Stimulated activated effector memory CD8-positive, alpha-beta T cell treated with anti-CD3 and anti-CD28 coated beads, Interleukin-12 subunit alpha, Interleukin-12 subunit beta, amount 100 ng/mL, for 72 hours (primary cell): ENCODE measurements at regions not wholly inside any gene's neighbourhood (a gene's known extent, or its start where the extent isn't known, plus 50 kb on each side); places are given as distances from the start of the nearest gene placed in this dataset.

Experiments used
- ATAC-seq: fragments of 150-1000 bp; cut with Tn5 transposase; 2 replicates; pipeline ENCODE4 v1.10.0; 2021
- DNase-seq, 2 donors: peaks; one replicate each; pipeline ENCODE4 v3.0.0; 2021 to 2022; ENCODE audit warnings: low spot score in 2 of 2
- H3K27ac Mint-ChIP-seq: one replicate; pipeline ENCODE4 v1.8.0; 2022; ENCODE audit warnings: mild to moderate bottlenecking, mixed read lengths
- H3K36me3 Mint-ChIP-seq: one replicate; pipeline ENCODE4 v1.8.0; 2022; ENCODE audit warnings: mild to moderate bottlenecking, mixed read lengths
- H3K4me1 Mint-ChIP-seq: one replicate; pipeline ENCODE4 v1.8.0; 2022; ENCODE audit warnings: mixed read lengths
- H3K4me3 Mint-ChIP-seq: one replicate; pipeline ENCODE4 v1.8.0; 2022; ENCODE audit warnings: mild to moderate bottlenecking, mixed read lengths
- H3K9me3 Mint-ChIP-seq: one replicate; pipeline ENCODE4 v1.8.0; 2022; ENCODE audit warnings: mixed read lengths

DNA sequence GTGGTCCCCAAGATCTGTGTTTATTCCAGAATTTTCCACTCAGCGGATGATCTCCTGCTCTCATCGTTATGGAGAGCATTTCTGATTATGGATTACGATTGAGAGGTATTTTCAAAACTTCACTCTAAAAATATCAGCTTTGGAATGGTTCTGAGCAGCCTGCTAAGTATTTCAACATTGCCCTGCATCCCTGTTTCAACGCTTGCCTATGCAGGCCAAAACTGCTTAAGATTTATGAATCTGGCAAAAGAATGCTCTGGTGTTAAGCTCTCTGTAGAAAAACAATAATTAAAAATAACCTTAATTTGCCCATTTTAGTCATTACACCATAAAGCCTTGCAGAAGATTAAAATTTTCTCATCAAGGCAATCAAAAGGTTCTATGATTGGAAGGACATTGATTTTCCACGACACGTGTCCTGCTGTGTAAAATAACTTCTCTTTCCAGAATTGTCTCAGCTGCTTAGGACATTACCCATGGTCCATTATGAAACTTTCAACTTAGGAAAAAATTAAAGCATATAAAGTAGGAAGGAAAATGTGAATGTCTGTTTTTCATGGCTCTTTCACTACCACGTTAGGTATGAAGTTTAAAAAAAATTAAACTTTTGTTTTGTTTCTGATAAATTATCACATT, 229.9 kb downstream of the ACKR3 start:
- DNase-seq (no peak), ATAC-seq (no peak)
- no peaks in the 10 kb centered on the region for H3K36me3 Mint-ChIP-seq
- no peaks in the 10 kb centered on the region for H3K4me1 Mint-ChIP-seq
- H3K27ac Mint-ChIP-seq, result no peak overlapping the region
- H3K4me3 Mint-ChIP-seq, result no peak overlapping the region
- no peaks in the 10 kb centered on the region for H3K9me3 Mint-ChIP-seq

DNA sequence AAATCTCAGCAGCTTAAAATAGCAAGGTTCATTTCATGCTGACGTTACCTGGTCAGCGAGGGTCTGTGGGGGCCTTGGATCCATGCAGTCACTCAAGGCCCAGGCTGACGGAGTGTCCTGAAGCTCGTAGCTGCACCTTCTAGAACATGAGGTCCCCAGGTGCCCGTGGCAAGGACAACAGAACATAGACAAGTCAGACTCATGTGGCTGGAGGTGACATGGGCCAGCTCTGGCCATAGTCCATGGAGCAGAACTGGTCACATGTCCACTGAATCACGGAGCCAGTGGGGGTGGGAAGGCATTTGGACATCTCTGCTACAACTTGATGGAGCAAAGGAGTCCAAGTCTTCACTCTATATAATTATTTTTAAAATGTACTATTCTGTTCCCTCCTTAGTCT, 233.2 kb downstream of the ACKR3 start:
- Mint-ChIP-seq H3K27ac (no peak overlapping the region), H3K4me3 (no peak overlapping the region), H3K9me3 (peaks cover 7% of the 10 kb centered on the region), H3K4me1 (no peaks in the 10 kb centered on the region), H3K36me3 (no peaks in the 10 kb centered on the region)
- ATAC-seq, result no peak
- DNase-seq, result no peak

DNA sequence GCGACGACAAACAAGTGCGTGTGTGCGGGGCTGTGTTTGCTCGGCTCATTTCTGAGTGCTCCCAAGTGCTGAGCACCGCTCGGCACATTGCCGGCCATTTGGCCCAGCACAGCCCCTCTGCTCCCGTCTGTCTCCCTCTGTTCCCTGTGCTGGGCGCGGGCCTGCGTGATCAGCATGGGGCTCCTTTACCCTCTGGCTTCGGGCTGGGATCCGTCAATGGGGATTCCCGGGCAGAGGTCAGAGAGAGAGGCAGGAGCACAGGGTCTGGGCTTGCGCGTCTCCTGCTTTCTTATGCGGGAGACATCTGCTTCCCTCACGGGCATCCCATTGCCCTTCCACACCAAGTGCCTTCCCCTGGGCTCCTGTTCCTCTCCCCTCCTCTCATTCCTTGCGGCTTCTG, 234.0 kb downstream of the ACKR3 start:
- ATAC-seq (no peak), DNase-seq (no peak)
- peaks cover 11% of the 10 kb centered on the region for H3K9me3 Mint-ChIP-seq
- no peak overlapping the region for H3K4me3 Mint-ChIP-seq
- H3K27ac Mint-ChIP-seq, result no peak overlapping the region
- H3K4me1 Mint-ChIP-seq, result no peaks in the 10 kb centered on the region
- H3K36me3 Mint-ChIP-seq, result no peaks in the 10 kb centered on the region

DNA sequence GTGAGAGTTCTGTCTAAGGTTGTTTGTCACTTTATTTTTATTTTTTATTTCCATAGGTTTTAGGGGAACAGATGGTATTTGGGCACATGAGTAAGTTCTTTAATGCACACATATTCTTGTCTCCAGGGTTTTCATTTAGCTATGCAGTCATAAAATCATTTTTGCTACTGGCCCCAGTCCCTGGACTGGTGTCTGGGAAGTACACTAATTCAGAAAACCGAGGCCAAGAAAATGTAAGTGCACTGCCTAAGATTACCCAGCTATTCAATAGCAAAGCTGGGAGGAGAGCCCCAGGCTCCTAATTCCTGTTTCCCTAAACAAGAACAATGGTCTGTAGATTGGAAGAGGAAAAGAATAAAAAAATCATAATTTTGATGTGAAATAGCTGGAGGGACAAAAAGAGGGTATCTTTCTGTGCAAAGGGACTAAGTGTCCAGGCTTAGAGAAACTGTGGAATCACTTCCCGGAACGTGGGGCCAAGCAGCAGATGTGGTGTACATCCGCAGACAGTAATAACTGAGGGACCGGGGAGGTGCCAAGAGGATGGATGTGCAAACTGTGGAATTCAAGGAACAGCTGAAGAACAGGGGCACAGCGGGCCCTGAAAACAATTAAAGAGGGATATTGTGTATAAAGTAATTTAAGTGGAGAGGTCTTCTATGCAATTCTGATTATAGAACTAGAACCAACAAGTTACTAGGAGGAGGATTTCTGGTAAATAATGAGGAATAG, 236.3 kb downstream of the ACKR3 start:
- peaks cover 12% of the 10 kb centered on the region for H3K9me3 Mint-ChIP-seq
- no peaks in the 10 kb centered on the region for H3K36me3 Mint-ChIP-seq
- H3K27ac Mint-ChIP-seq, result no peak overlapping the region
- no peak for ATAC-seq
- no peaks in the 10 kb centered on the region for H3K4me1 Mint-ChIP-seq
- no peak for DNase-seq
- H3K4me3 Mint-ChIP-seq, result no peak overlapping the region

DNA sequence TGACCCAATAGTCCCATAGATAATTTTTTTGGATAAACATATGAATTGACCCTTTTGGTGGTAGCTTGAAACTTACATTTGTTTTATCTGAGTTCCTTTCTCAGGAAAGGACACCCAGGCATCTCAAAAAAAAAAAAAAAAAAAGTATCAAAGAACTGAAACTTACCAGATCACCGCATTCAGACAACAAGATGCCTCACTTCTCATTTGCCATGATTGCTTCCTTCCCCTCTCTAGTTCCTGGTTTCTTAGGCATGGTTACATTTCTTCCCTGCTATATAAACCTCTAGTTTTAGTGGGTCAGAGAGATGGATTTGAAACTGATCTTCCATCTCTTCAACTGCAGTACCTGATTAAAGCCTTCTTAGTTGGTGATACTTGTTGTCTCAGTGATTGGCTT, 240.1 kb downstream of the ACKR3 start:
- Mint-ChIP-seq H3K4me3 (no peak overlapping the region), H3K27ac (no peak overlapping the region), H3K9me3 (peaks cover 12% of the 10 kb centered on the region), H3K36me3 (no peaks in the 10 kb centered on the region), H3K4me1 (no peaks in the 10 kb centered on the region)
- ATAC-seq (no peak), DNase-seq (no peak)

DNA sequence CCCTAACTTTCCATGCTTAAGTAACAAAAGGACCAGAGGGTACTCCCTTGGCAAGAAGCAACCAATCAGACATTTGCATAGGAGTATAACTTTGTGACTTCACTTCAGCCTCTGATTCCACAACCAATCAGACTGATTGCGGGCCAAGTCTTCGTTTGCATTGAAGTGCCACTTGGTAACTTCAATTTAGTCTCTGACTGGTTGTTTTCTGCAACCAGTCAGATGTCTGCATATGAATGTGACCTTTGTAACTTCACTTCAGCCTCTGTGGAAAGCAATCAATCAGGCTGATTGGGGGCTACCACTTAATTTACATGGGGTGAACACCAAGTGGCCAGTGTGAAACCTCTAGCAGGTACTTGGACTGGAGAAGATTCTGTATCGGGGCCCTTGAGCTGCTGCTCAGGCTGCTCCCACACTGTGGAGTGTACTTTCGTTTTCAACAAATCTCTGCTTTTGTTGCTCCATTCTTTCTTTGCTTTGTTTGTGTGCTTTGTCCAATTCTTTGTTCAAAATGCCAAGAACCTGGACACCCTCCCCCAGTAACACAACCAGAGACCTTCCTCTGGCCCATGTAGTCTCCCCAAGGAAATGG, 241.5 kb downstream of the ACKR3 start:
- H3K4me3 Mint-ChIP-seq, result no peak overlapping the region
- ATAC-seq (no peak), DNase-seq (no peak)

DNA sequence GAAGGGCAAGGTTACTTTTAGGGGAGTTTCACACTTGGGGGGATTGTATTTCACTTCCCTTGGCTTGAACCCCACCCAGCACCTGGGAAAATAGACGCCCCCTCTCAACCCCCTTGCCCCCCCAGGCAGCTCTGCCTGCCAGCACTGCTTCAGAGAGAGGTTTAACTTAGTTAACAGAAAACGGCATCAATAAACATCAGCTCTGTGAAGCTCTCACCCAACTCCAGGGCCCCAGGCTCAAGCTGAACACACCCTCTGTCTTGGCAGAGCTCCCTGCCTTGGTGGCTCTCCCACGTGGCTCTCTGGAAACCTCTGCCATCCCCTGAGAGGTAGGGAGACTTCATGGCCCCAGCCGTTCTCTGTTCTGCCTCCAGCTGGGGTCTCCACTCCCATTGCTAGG, 244.1 kb downstream of the ACKR3 start:
- H3K27ac Mint-ChIP-seq, result no peak overlapping the region
- DNase-seq (no peak), ATAC-seq (no peak)

More for the DNA sequence above, 241.5 kb downstream of the ACKR3 start:
- H3K27ac Mint-ChIP-seq, result no peak overlapping the region
- no peaks in the 10 kb centered on the region for H3K4me1 Mint-ChIP-seq
- H3K36me3 Mint-ChIP-seq, result no peaks in the 10 kb centered on the region
- H3K9me3 Mint-ChIP-seq, result peaks cover 9% of the 10 kb centered on the region

DNA sequence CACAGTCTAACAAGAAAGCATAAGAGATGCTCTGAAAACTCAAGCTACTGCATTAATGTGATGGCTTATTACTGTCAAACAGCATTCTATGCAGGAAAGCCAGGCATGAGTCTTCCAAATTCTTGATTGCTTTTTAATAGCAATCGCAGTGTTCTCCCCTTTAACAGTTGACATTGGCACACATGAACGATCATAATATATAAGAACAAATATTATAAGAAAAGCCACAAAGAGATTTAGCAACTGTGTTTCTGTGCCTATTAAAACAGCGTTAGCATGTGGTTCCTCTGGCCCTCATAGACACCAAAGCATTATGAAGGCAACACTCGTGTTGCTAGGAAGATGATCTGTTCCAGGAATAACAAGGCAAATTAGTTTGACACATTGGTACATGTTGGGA, 245.0 kb downstream of the ACKR3 start:
- DNase-seq (no peak), ATAC-seq (no peak)
- H3K4me1 Mint-ChIP-seq, result no peaks in the 10 kb centered on the region
- no peak overlapping the region for H3K4me3 Mint-ChIP-seq
- no peaks in the 10 kb centered on the region for H3K9me3 Mint-ChIP-seq
- H3K36me3 Mint-ChIP-seq, result no peaks in the 10 kb centered on the region
- no peak overlapping the region for H3K27ac Mint-ChIP-seq

More for the DNA sequence above, 244.1 kb downstream of the ACKR3 start:
- H3K9me3 Mint-ChIP-seq, result peaks cover under 1% of the 10 kb centered on the region
- no peak overlapping the region for H3K4me3 Mint-ChIP-seq
- H3K36me3 Mint-ChIP-seq, result no peaks in the 10 kb centered on the region
- no peaks in the 10 kb centered on the region for H3K4me1 Mint-ChIP-seq

DNA sequence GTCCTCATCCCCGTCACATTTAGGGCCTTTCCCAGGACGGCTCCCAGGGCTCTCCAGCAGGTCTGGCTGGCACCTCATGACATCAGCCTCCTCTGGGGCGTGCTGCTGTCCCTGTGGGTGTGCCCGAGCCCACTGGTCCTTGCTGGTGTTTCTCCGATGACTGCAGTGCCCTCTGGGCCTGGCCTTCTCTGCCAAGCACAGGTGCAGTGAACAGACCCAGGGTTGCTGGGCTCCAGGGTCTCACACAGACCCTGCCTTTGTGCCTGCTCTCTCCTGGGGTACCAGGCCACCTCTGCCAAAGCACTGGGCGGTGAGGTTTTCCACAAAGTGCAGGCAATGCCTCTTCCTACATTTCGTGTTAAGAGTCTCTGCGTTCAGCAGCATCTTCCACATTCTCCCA, 246.1 kb downstream of the ACKR3 start:
- no peaks in the 10 kb centered on the region for H3K9me3 Mint-ChIP-seq
- no peak overlapping the region for H3K4me3 Mint-ChIP-seq
- ATAC-seq, result no peak
- H3K4me1 Mint-ChIP-seq, result no peaks in the 10 kb centered on the region
- H3K36me3 Mint-ChIP-seq, result no peaks in the 10 kb centered on the region
- no peak overlapping the region for H3K27ac Mint-ChIP-seq
- DNase-seq, result no peak

DNA sequence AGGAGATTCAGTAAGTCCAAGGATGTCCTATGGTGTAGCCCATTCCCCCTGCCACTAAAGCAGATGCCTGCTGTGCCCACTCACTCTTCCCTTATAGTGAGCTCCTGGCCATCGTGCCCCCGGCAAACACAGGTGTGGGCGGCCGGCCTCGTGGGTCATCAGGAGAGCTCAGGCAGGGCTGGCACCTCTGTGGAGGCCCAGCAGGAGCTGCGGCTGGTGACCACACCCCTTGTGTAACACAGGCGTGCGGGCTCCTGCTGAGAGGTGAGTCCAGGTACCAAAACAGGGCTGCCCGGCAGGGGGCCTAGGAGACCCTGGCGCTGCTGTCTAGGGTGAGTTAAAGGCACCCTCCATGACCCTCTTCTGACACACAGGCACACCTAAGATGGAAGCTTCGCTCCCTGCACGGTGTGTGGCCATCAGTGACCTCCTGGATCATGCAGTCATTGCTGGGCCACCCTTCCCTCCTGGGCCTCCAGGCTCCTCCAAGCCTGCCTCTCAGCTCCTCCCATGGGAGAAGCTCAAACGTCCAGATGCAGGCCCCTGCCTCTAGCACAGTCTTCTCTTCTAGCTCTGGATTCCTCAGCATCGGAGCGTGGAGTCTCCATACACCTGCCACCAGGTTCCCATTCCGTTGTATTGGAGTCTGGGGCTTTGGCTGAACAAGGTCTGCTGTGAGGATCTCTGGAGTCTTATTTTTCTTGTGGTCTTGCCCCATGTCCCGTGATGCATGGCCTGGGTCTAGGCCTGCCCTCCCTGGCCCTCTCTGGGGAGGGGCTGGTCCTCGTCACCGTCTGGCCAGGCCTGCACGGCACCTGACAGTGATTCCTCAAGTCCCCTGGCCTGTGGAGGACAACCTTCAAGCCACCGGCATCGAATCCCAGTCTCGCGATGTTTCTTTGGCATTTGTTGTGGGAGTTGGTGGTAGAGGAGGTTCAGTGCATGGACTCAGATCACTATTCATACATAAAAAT, 246.9 kb downstream of the ACKR3 start:
- Mint-ChIP-seq H3K4me1 (no peaks in the 10 kb centered on the region), H3K36me3 (no peaks in the 10 kb centered on the region), H3K4me3 (no peak overlapping the region), H3K9me3 (no peaks in the 10 kb centered on the region), H3K27ac (no peak overlapping the region)
- ATAC-seq (peak; percentile 31), DNase-seq (no peak)

DNA sequence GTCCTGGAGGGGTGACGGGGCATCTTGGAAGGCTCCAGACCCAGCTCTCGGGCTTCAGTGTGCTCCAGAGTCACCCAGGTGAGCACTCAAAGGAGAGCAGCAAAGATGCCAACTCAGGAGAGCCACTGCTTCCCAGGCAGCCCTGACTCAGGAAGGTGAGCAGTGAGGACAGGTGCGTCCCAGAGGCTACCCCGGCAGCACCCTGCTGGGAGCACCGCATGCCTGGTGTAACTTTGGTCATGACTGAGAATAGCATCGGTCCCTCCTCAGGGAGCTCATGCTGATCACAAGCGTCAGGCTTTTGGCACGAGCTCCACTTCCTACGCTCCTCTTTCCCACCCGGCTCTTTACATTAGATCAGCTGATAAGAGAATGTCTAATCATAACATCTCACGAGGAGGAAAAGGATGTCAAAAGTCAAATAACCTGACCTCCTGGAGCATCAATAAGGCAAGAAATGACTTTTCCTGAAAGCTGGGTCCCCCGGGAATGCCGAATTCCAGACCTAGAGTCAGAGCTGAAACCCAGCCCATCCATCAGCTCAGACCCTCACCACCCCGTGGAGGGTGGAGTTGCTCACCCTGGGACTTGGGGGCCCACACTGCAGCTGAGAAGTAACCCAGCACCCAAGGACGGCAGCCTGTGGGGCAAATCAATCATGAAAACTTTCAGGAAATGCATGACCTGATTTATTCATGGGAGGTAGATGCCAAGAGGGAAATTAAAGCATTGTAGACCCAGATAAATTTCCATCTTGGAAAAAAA, 248.8 kb downstream of the ACKR3 start:
- Mint-ChIP-seq H3K4me3 (no peak overlapping the region), H3K4me1 (no peaks in the 10 kb centered on the region), H3K27ac (no peak overlapping the region), H3K36me3 (no peaks in the 10 kb centered on the region), H3K9me3 (no peaks in the 10 kb centered on the region)
- DNase-seq (no peak), ATAC-seq (no peak)

DNA sequence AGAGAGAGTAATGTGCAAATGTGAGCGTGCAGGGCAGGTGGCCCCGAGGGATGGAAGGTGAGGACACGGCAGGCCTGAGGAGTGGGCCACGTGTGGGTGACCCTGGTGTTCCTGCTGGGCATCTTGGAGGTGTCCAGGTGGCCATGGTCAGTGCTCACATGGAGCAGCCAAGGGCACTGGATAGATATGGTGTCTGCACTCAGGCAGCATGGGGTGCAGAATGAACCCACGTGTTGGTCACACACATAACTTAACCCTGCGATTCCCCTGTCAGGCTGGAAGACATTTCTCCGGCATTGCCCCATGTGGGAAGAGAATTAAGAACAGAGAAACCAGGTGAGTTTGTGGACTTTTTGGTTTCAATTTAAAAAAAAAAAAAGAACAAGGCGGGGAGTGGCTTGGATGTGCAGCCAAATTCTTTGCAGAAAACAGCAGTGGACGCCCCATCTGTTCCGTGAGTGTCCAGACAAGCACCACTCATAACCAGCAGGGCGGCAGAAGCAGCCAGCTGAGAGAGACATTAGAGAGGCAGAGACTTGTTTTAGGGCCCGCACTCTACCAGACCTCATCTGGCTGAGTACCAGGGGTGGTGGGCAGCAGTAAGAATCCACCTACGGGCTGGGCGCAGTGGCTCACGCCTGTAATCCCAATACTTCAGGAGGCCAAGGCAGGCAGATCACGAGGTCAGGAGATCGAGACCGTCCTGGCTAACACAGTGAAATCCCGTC, 249.8 kb downstream of the ACKR3 start:
- ATAC-seq (no peak), DNase-seq (no peak)
- H3K4me3 Mint-ChIP-seq, result no peak overlapping the region
- H3K36me3 Mint-ChIP-seq, result no peaks in the 10 kb centered on the region
- no peak overlapping the region for H3K27ac Mint-ChIP-seq
- H3K4me1 Mint-ChIP-seq, result no peaks in the 10 kb centered on the region
- H3K9me3 Mint-ChIP-seq, result no peaks in the 10 kb centered on the region

DNA sequence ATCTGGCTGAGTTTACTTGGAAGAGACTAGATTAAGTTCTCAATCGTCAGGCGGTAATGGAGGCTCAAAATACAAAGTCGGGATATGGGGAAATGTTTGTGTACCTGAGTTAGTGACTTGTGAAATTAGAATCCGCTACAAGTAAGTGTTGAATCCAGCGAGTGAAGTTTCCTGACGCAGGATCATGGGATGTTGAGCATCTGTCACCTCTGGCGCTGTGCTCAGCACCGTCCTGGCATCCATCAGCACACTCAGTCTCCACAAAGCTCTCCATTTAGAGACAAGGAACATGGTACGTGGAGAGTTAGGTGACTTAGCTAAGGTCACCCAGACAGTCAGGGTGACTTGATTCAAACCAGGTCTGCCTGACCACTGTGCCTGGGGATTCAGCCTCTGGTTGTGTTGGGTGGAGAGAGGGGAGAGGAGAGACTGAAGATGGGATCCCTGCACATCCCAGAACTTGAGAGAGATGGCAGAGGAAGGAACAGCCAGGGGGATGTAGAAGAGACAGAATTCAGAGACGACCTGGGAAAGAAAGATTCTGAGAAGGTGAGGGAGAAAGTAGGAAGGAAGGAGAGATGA, 251.2 kb downstream of the ACKR3 start:
- Mint-ChIP-seq H3K4me3 (no peak overlapping the region), H3K9me3 (no peaks in the 10 kb centered on the region), H3K36me3 (no peaks in the 10 kb centered on the region), H3K4me1 (no peaks in the 10 kb centered on the region), H3K27ac (no peak overlapping the region)
- DNase-seq (no peak), ATAC-seq (no peak)

DNA sequence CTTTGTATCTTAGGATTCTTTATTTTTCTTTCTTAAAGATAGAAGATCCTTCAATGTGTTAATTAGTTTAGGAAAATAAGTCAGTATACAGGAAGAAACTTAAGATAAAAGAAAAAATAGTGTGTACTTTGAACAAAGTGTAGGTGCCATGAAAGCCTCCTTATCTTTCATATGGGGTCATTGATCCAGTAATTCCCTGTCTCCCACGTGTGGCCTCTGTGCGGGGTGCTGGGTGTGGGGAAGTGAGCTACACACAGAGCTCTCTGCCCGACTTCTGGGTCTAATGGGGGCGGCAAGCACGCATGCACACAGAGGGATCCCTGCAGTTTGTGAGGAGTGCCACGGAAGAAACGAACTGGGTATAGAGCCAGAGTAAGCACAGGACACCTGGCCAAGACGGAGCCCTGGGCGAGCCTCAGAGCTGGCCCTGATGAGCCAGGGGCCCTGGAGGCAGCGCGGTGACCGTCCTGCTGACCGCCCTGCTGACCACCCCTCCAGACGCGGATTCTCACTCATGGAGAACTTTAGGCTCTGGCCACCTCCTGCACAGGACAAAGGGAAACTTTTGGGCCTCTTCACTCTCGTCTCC, 253.5 kb downstream of the ACKR3 start:
- no peaks in the 10 kb centered on the region for H3K4me1 Mint-ChIP-seq
- ATAC-seq (peak; percentile 14), DNase-seq (no peak)
- H3K27ac Mint-ChIP-seq, result no peak overlapping the region
- H3K4me3 Mint-ChIP-seq, result no peak overlapping the region
- no peaks in the 10 kb centered on the region for H3K9me3 Mint-ChIP-seq
- H3K36me3 Mint-ChIP-seq, result no peaks in the 10 kb centered on the region
